ENCODE measurements at regions not wholly inside any gene's neighbourhood (a gene's known extent, or its start where the extent isn't known, plus 50 kb on each side); places are given as distances from the start of the nearest gene placed in this dataset.
A peak's percentile ranks its signal among the peaks of the same experiment; 100 is the strongest.

- TF ChIP-seq ZBTB40 (IDR thresholded peaks at IDR 0.05; ENCODE audit: borderline replicate concordance) (no peak), IKZF2 (IDR thresholded peaks at IDR 0.05) (no peak), ATF7 (IDR thresholded peaks at IDR 0.05; ENCODE audit: low read depth) (no peak), TCF3 (IDR thresholded peaks at IDR 0.05; ENCODE audit: borderline replicate concordance, insufficient read depth, low read depth, low read length) (no peak), HSF1 (IDR thresholded peaks at IDR 0.05; ENCODE audit: low read depth, low read length) (no peak)
Measured at GRCh38 chr9:90274725-90275124, 367.9 kb downstream of the DIRAS2 start (continued).

GRCh38 chr9:90285946-90286345, 356.7 kb downstream of the DIRAS2 start:
- H2AFZ ChIP-seq (ENCODE audit: control insufficient read depth, low read depth, low read length), result no peak overlapping the region
- H4K20me1 ChIP-seq (ENCODE audit: control insufficient read depth, insufficient read depth), result no peaks in the 10 kb centered on the region
- RAD21 ChIA-PET (ENCODE audit: unreplicated experiment), result no interaction called here
- H3K27ac ChIP-seq (ENCODE audit: control insufficient read depth, insufficient read depth), result no peak overlapping the region
- H3K9ac ChIP-seq (ENCODE audit: control insufficient read depth, insufficient read depth, low read length), result no peak overlapping the region
- DNase-seq (ENCODE audit: low read depth, low spot score) (no peak), FAIRE-seq (no peak), ATAC-seq (no peak)
- H3K36me3 ChIP-seq (ENCODE audit: control insufficient read depth in 2 of 2, insufficient read depth in 2 of 2, low read length in 1 of 2), result no peaks in the 10 kb centered on the region
- POLR2A ChIA-PET, result no interaction called here
- TF ChIP-seq MTA2 (IDR thresholded peaks at IDR 0.05; ENCODE audit: low read depth) (peak; percentile 21; the same call in 1 of the 2 replicates), STAT1 (conservative IDR thresholded peaks at IDR 0.05) (no peak)
- no peak overlapping the region for H3K4me3 ChIP-seq
- SMC1A ChIA-PET (ENCODE audit: uncharacterized antibody, unreplicated experiment), result no interaction called here
- peaks cover 6% of the 10 kb centered on the region for H3K4me1 ChIP-seq (ENCODE audit: control insufficient read depth, insufficient read depth, low read length)
- H3K4me2 ChIP-seq (ENCODE audit: control insufficient read depth, insufficient read depth), result no peak overlapping the region
- intact Hi-C loops (cut with micrococcal nuclease; ENCODE audit: unreplicated experiment), result no loop called here
- H3K9me3 ChIP-seq (replicated peaks; ENCODE audit: control insufficient read depth, insufficient read depth, low read length), result no peaks in the 10 kb centered on the region
- no TSS peak for BruUV-seq (replicated peaks)
- 100% methylated on average over 2 of the region's 2 CpGs for WGBS (ENCODE audit: insufficient coverage, insufficient replicate concordance, low lambda C conversion rate, missing lambda C conversion rate)
- H3K79me2 ChIP-seq (ENCODE audit: control insufficient read depth, insufficient read depth, low read length), result no peaks in the 10 kb centered on the region
- in situ Hi-C loops (cut with MboI), result no loop called here
- no peaks in the 10 kb centered on the region for H3K27me3 ChIP-seq (replicated peaks in 1 of 2; ENCODE audit: control insufficient read depth in 2 of 2, insufficient read depth in 2 of 2, low read length in 1 of 2)
- CTCF ChIA-PET, result no interaction called here
